ENCODE measurements at regions not wholly inside any gene's neighbourhood (a gene's known extent, or its start where the extent isn't known, plus 50 kb on each side); places are given as distances from the start of the nearest gene placed in this dataset.

DNA sequence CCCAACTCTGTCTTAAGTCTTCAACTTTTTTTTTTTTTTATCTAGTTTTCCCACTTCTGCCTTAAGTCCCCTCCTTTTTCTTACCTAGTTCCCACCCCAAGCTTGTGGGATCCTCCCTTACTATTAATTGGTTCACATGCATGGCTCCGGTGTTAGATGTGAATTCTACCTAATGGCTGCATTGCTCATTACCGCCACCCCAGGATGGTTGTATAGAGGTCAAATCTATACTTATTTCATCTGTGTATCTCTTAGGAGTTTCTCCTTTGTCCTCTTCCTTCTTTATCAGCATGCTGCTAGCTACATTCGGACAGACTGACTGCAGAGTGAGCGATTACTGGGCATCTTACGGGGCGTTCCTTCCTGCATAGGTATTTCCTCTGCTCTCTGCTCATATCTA is 605.7 kb upstream of the GRM7 start:
- no peaks in the 10 kb centered on the region for H3K27me3 ChIP-seq
- TF ChIP-seq POLR2AphosphoS5 (IDR thresholded peaks at IDR 0.05) (no peak), POLR2A (IDR thresholded peaks at IDR 0.05; ENCODE audit: low read depth) (no peak), CTCF (IDR thresholded peaks at IDR 0.05) (no peak), EP300 (IDR thresholded peaks at IDR 0.05) (no peak)
- H3K4me3 ChIP-seq, result no peak overlapping the region
- H3K27ac ChIP-seq (replicated peaks in 1 of 4), result no peak overlapping the region
- intact Hi-C loops (cut with DNase I), result no loop called here
- H3K36me3 ChIP-seq, result no peaks in the 10 kb centered on the region
- no peaks in the 10 kb centered on the region for H3K9me3 ChIP-seq
- no peaks in the 10 kb centered on the region for H3K4me1 ChIP-seq
- no peak for DNase-seq (ENCODE audit: extremely low spot score)
- WGBS, result 96% methylated on average over 6 of the region's 6 CpGs

GRCh38 chr3:6260551-6261191 is 600.2 kb upstream of the GRM7 start:
- no peak for TF ChIP-seq POLR2A (IDR thresholded peaks at IDR 0.05; ENCODE audit: low read depth)
- TF ChIP-seq POLR2AphosphoS5 (IDR thresholded peaks at IDR 0.05), result no peak
- no peak for TF ChIP-seq CTCF (IDR thresholded peaks at IDR 0.05)
- TF ChIP-seq EP300 (IDR thresholded peaks at IDR 0.05), result no peak
- H3K4me1 ChIP-seq, result no peaks in the 10 kb centered on the region
- H3K9me3 ChIP-seq, result no peaks in the 10 kb centered on the region
- no peaks in the 10 kb centered on the region for H3K36me3 ChIP-seq
- 78% methylated on average over 5 of the region's 5 CpGs for WGBS
- intact Hi-C loops (cut with DNase I), result no loop called here
- H3K27ac ChIP-seq (replicated peaks in 1 of 4), result no peak overlapping the region
- H3K4me3 ChIP-seq, result no peak overlapping the region
- no peaks in the 10 kb centered on the region for H3K27me3 ChIP-seq
- DNase-seq (ENCODE audit: extremely low spot score), result no peak

- 30% methylated on average over 2 of the region's 2 CpGs for WGBS
- H3K4me3 ChIP-seq, result no peak overlapping the region
- TF ChIP-seq EP300 (IDR thresholded peaks at IDR 0.05), result no peak
- no peak for TF ChIP-seq POLR2AphosphoS5 (IDR thresholded peaks at IDR 0.05)
- TF ChIP-seq CTCF (IDR thresholded peaks at IDR 0.05), result no peak
- no peak for TF ChIP-seq POLR2A (IDR thresholded peaks at IDR 0.05; ENCODE audit: low read depth)
- intact Hi-C loops (cut with DNase I), result no loop called here
- DNase-seq (ENCODE audit: extremely low spot score), result no peak
- H3K9me3 ChIP-seq, result no peaks in the 10 kb centered on the region
- H3K27ac ChIP-seq (replicated peaks in 1 of 4), result no peak overlapping the region
- H3K36me3 ChIP-seq, result no peaks in the 10 kb centered on the region
- no peaks in the 10 kb centered on the region for H3K27me3 ChIP-seq
- H3K4me1 ChIP-seq, result no peaks in the 10 kb centered on the region
Observed at GRCh38 chr3:6262010-6262409, 598.9 kb upstream of the GRM7 start.

GRCh38 chr3:6264036-6264435 is 596.9 kb upstream of the GRM7 start:
- Histone ChIP-seq H3K4me1 (no peaks in the 10 kb centered on the region), H3K27ac (replicated peaks in 1 of 4) (no peak overlapping the region), H3K36me3 (no peaks in the 10 kb centered on the region), H3K27me3 (no peaks in the 10 kb centered on the region), H3K9me3 (no peaks in the 10 kb centered on the region), H3K4me3 (no peak overlapping the region)
- 79% methylated on average over 1 of the region's 1 CpG for WGBS
- no peak for TF ChIP-seq EP300 (IDR thresholded peaks at IDR 0.05)
- TF ChIP-seq POLR2A (IDR thresholded peaks at IDR 0.05; ENCODE audit: low read depth), result no peak
- no peak for TF ChIP-seq CTCF (IDR thresholded peaks at IDR 0.05)
- no peak for TF ChIP-seq POLR2AphosphoS5 (IDR thresholded peaks at IDR 0.05)
- DNase-seq (ENCODE audit: extremely low spot score), result no peak
- intact Hi-C loops (cut with DNase I), result no loop called here

DNA sequence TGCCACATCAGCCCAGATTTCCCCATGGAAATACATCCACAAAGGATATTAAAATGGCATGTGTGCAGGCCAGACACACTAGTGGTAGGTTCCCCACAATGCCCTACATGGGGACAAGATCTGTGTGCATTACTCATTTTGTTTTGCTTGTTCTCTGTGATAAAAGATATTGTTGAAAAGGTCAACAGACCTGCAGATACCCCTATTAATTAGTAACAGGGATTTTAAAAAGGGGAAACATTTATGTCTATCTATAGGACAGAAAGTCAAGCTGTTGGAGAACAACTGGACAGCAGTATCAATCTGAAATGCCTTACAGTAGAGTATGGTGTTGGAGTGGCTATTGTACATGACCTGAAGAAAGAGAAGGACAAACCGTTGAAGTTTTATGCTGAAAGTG is 596.0 kb upstream of the GRM7 start:
- H3K27ac ChIP-seq (replicated peaks in 1 of 4), result no peak overlapping the region
- no peaks in the 10 kb centered on the region for H3K27me3 ChIP-seq
- no peaks in the 10 kb centered on the region for H3K36me3 ChIP-seq
- no peak overlapping the region for H3K4me3 ChIP-seq
- H3K9me3 ChIP-seq, result no peaks in the 10 kb centered on the region
- 84% methylated on average over 1 of the region's 1 CpG for WGBS
- TF ChIP-seq POLR2A (IDR thresholded peaks at IDR 0.05; ENCODE audit: low read depth) (no peak), CTCF (IDR thresholded peaks at IDR 0.05) (no peak), POLR2AphosphoS5 (IDR thresholded peaks at IDR 0.05) (no peak), EP300 (IDR thresholded peaks at IDR 0.05) (no peak)
- H3K4me1 ChIP-seq, result no peaks in the 10 kb centered on the region
- intact Hi-C loops (cut with DNase I), result no loop called here
- no peak for DNase-seq (ENCODE audit: extremely low spot score)
